D721Med (cell line): ENCODE measurements at regions not wholly inside any gene's neighbourhood (a gene's known extent, or its start where the extent isn't known, plus 50 kb on each side); places are given as distances from the start of the nearest gene placed in this dataset.

Experiments
- DNase-seq: peaks from one replicate; pipeline ENCODE4 v3.0.0; 2011; ENCODE audit warnings: low spot score; ENCODE audit not compliant: insufficient read length
- FAIRE-seq: peaks from 2 replicates; lab custom pipeline; 2011; peaks lifted over from hg19 to GRCh38; lab: Jason Lieb, UNC
- TF ChIP-seq, protein P1 (sequence below): IDR thresholded peaks from 2 replicates; pipeline ENCODE4 v1.5.1; 2012; ENCODE audit warnings: mild to moderate bottlenecking, control low read depth; ENCODE audit not compliant: insufficient read depth; ENCODE audit errors: missing control alignments

DNA sequence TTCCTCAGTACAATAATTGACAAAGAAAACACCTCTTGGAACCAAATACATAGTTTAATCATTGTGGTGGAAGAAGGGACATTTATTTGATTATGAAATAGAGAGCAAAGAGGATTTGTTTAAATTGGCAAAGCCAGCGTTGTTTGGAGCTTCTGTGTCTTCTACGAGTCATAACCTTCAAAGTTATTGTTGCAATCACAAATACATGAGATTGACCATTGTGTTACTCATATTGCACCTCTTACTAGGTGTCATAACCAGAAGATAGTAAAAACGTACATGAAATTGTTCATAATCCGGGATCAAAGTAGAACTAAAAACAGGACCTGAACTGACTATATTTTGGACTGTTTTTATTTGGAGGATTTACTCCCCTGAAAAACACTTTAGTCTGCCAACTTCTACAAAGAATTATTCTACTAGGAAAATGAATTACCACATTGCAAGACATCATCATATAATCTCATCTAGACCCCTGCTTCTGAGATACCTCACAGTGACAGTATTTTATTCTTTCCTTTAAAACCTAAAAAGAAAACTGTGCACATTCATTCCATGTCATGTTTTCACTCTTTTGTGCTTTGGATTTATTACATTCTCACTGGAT is 151.7 kb upstream of the KLF7 start:
- FAIRE-seq (no peak), DNase-seq (no peak)
- TF ChIP-seq, protein P1, sequence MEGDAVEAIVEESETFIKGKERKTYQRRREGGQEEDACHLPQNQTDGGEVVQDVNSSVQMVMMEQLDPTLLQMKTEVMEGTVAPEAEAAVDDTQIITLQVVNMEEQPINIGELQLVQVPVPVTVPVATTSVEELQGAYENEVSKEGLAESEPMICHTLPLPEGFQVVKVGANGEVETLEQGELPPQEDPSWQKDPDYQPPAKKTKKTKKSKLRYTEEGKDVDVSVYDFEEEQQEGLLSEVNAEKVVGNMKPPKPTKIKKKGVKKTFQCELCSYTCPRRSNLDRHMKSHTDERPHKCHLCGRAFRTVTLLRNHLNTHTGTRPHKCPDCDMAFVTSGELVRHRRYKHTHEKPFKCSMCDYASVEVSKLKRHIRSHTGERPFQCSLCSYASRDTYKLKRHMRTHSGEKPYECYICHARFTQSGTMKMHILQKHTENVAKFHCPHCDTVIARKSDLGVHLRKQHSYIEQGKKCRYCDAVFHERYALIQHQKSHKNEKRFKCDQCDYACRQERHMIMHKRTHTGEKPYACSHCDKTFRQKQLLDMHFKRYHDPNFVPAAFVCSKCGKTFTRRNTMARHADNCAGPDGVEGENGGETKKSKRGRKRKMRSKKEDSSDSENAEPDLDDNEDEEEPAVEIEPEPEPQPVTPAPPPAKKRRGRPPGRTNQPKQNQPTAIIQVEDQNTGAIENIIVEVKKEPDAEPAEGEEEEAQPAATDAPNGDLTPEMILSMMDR: no peak

DNA sequence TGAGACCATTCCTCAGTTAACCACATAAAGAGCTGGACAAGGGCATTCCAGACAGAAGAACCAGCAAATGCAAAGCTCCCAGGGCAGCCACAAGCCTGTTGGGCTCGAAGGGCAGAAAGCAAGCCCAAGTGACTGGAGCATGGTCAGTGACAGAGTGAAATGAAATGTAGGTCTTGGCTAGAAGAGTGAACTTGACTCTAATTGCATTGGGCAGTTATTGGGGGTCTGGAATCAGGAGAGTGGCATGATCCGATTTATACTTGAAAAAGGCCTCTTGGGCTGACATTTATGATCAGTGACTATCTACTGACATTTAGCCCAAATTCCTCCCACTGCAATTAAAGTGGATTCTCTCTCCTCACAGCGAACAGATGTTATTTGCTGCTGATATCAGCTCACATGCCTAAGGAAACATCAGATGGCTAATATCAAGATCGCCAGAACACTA is 152.5 kb upstream of the KLF7 start:
- TF ChIP-seq, protein P1: no peak
- DNase-seq (no peak), FAIRE-seq (no peak)

- TF ChIP-seq, protein P1: no peak
- no peak for FAIRE-seq
- no peak for DNase-seq
These were observed 153.6 kb upstream of the KLF7 start for GRCh38 chr2:207319316-207319715.

GRCh38 chr2:207320381-207321159 is 154.8 kb upstream of the KLF7 start:
- no peak for FAIRE-seq
- no peak for DNase-seq
- TF ChIP-seq, protein P1: no peak

DNA sequence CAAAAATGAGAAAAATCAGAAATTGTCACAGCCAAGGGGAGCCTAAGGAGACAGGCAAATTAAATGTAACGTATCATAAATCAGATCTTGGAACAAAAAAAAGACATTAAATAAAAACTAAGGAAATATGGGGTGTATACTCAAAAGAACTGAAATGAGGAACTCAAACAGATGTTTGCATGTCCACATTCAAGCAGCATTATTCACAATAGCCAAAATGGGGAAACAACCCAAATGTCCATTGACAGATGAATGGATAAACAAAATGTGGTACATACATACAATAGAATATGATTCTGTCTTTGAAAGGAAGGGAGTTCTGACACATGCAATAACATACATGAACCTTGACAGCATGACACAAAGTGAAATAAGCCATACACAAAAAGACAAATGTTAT is 155.8 kb upstream of the KLF7 start:
- DNase-seq: no peak
- no peak for FAIRE-seq
- TF ChIP-seq, protein P1: no peak

- no peak for DNase-seq
- TF ChIP-seq, protein P1: no peak
- FAIRE-seq: no peak
These were observed 158.3 kb upstream of the KLF7 start for GRCh38 chr2:207324001-207324400.

DNA sequence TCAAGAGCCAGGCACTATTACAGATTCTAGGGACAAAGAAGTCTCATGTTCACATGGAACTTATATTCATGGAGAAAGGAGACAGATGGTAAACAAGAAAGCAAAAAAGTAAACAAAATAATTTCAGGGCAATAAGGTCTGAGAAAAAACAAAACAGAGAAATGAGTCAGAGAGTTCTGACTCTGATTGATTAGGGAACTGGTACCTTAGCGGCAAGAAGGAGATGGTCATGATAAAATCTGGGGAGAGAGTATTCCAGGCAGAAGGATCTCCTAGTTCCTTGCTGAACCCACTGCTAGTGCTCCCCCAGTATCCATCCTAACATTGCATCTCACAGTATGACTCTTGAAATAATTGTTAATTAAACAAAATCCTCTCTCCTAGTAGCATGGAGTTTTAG is 161.8 kb upstream of the KLF7 start:
- DNase-seq: no peak
- FAIRE-seq: no peak
- TF ChIP-seq, protein P1: no peak
